OCI-LY7 (cell line): ENCODE measurements at regions not wholly inside any gene's neighbourhood (a gene's known extent, or its start where the extent isn't known, plus 50 kb on each side); places are given as distances from the start of the nearest gene placed in this dataset.

Experiments used
- EZH2phosphoT487 ChIP-seq: fragments of 200-600 bp; sonication (generic); IDR thresholded peaks from 2 replicates; pipeline ENCODE4 v1.6.1; 2018; ENCODE audit warnings: low read depth, borderline replicate concordance, mild to moderate bottlenecking, mixed run types, antibody characterized with exemption, low read length, moderate library complexity, mixed read lengths
- TF ChIP-seq, protein P1 (sequence below): fragments of 200-600 bp; sonication (generic); conservative IDR thresholded peaks from 2 replicates; pipeline ENCODE4 v1.5.1; 2014; ENCODE audit warnings: mild to moderate bottlenecking, antibody characterized with exemption, low read length, moderate library complexity, mixed read lengths

DNA sequence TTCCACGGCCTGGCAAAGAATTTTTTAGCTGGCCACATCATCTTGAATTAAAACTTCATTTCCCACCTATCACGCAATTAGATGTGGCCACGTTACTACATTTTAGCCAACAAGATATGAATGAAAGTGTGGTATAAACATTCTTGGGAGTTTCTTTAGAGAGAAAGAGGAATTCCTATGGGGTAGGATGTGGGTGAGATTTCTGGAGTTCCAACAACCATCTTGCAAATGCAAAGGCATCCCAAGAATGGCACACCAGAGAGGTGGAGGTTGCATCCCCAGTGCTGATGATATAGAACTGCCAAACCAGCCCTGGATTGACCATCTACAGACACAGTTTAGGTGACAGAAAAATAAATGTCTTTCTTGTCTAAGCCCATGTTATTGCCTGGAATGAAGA, 66.3 kb upstream of the AKAP13 start:
- TF ChIP-seq, protein P1, sequence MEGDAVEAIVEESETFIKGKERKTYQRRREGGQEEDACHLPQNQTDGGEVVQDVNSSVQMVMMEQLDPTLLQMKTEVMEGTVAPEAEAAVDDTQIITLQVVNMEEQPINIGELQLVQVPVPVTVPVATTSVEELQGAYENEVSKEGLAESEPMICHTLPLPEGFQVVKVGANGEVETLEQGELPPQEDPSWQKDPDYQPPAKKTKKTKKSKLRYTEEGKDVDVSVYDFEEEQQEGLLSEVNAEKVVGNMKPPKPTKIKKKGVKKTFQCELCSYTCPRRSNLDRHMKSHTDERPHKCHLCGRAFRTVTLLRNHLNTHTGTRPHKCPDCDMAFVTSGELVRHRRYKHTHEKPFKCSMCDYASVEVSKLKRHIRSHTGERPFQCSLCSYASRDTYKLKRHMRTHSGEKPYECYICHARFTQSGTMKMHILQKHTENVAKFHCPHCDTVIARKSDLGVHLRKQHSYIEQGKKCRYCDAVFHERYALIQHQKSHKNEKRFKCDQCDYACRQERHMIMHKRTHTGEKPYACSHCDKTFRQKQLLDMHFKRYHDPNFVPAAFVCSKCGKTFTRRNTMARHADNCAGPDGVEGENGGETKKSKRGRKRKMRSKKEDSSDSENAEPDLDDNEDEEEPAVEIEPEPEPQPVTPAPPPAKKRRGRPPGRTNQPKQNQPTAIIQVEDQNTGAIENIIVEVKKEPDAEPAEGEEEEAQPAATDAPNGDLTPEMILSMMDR, result no peak
- TF ChIP-seq EZH2phosphoT487, result no peak
